ENCODE measurements at regions not wholly inside any gene's neighbourhood (a gene's known extent, or its start where the extent isn't known, plus 50 kb on each side); places are given as distances from the start of the nearest gene placed in this dataset.

DNA sequence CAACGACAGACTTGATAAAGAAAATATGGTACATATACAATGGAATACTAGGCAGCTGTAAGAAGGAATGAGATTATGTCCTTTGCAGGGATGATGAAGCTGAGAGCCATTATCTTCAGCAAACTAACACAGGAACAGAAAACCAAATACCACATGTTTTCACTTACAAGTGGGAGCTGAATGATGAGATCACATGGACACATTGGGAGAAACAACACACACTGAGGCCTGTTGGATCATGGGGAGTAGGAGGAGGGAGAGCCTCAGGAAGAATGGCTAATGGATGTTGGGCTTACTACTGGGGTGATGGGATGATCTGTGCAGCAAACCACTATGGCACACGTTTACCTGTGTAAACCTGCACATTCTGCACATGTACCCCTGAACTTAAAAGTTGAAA lies 209.7 kb downstream of the SPRY1 start:
- TF ChIP-seq POLR2AphosphoS5 (IDR thresholded peaks at IDR 0.05) (no peak), RAD21 (conservative IDR thresholded peaks at IDR 0.05) (no peak), MXI1 (conservative IDR thresholded peaks at IDR 0.05; ENCODE audit: poor library complexity, severe bottlenecking) (no peak), TAF1 (IDR thresholded peaks at IDR 0.05; ENCODE audit: low read depth) (no peak), CTCF (IDR thresholded peaks at IDR 0.05; ENCODE audit: poor library complexity, severe bottlenecking) (no peak), EP300 (conservative IDR thresholded peaks at IDR 0.05; ENCODE audit: poor library complexity, severe bottlenecking) (no peak), EZH2 (IDR thresholded peaks at IDR 0.05; ENCODE audit: borderline replicate concordance, insufficient read depth, low read length, poor library complexity, severe bottlenecking) (no peak), REST (IDR thresholded peaks at IDR 0.05; ENCODE audit: borderline replicate concordance) (no peak), SMC3 (conservative IDR thresholded peaks at IDR 0.05; ENCODE audit: poor library complexity) (no peak)
- H3K4me2 ChIP-seq (ENCODE audit: low read length), result no peak overlapping the region

DNA sequence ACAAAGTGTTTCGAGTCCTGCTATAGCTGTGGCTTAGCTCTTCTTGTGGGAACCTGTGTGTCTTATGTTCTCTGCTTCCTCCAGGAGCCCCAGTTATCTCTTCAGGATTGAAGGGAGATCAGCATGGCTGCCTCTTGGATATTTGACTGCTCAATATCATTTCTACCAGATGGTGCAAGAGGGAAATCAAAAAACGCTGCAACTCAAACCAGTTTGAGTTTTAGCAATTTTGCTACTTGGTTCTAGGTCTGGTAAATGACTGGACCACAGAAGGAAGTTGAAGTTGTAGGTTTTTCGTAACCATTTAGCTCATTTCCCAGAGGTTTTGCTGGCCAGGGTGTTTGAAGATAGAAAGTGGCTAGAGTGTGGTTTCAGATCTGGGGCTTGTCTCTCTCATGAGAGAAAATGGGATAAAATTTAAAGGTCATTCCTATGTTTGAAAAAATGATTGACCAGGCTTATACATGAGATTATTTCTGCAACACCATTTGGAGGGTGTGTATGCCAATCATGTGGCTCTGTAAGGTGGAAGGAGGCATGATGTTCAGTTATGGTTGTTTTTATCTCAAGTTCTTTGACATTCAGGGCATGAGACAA lies 210.4 kb downstream of the SPRY1 start:
- H3F3A ChIP-seq (ENCODE audit: insufficient read depth, low read length, poor library complexity, severe bottlenecking), result no peaks in the 10 kb centered on the region
- H3K4me2 ChIP-seq (ENCODE audit: low read length), result no peak overlapping the region
- H2AFZ ChIP-seq (ENCODE audit: low read depth, low read length), result no peak overlapping the region
- H3K9me3 ChIP-seq (ENCODE audit: low read length), result no peaks in the 10 kb centered on the region
- H3K27ac ChIP-seq (ENCODE audit: low read length), result no peak overlapping the region
- H4K20me1 ChIP-seq (ENCODE audit: insufficient read depth), result no peaks in the 10 kb centered on the region
- no peaks in the 10 kb centered on the region for H3K79me2 ChIP-seq (replicated peaks; ENCODE audit: insufficient read depth, low read length)
- H3K4me3 ChIP-seq (ENCODE audit: low read length), result no peak overlapping the region
- TF ChIP-seq MXI1 (conservative IDR thresholded peaks at IDR 0.05; ENCODE audit: poor library complexity, severe bottlenecking), result no peak
- TF ChIP-seq REST (IDR thresholded peaks at IDR 0.05; ENCODE audit: borderline replicate concordance), result no peak
- no peak for TF ChIP-seq EZH2 (IDR thresholded peaks at IDR 0.05; ENCODE audit: borderline replicate concordance, insufficient read depth, low read length, poor library complexity, severe bottlenecking)
- no peak for TF ChIP-seq SMC3 (conservative IDR thresholded peaks at IDR 0.05; ENCODE audit: poor library complexity)
- no peak overlapping the region for H3K9ac ChIP-seq (ENCODE audit: low read length)
- H3K27me3 ChIP-seq (ENCODE audit: insufficient read depth, low read depth, low read length), result no peaks in the 10 kb centered on the region
- no peaks in the 10 kb centered on the region for H3K9me2 ChIP-seq (ENCODE audit: insufficient read depth, low read length)
- no peaks in the 10 kb centered on the region for H3K36me3 ChIP-seq (ENCODE audit: insufficient read depth, low read length)

More for the DNA sequence above, 209.7 kb downstream of the SPRY1 start:
- Histone ChIP-seq H3K36me3 (ENCODE audit: insufficient read depth, low read length) (no peaks in the 10 kb centered on the region), H3K9ac (ENCODE audit: low read length) (no peak overlapping the region), H2AFZ (ENCODE audit: low read depth, low read length) (no peak overlapping the region), H3K9me3 (ENCODE audit: low read length) (no peaks in the 10 kb centered on the region), H3K9me2 (ENCODE audit: insufficient read depth, low read length) (no peaks in the 10 kb centered on the region), H3K27me3 (ENCODE audit: insufficient read depth, low read depth, low read length) (no peaks in the 10 kb centered on the region), H3F3A (ENCODE audit: insufficient read depth, low read length, poor library complexity, severe bottlenecking) (no peaks in the 10 kb centered on the region), H3K4me3 (ENCODE audit: low read length) (no peak overlapping the region), H3K79me2 (replicated peaks; ENCODE audit: insufficient read depth, low read length) (no peaks in the 10 kb centered on the region), H4K20me1 (ENCODE audit: insufficient read depth) (no peaks in the 10 kb centered on the region), H3K27ac (ENCODE audit: low read length) (no peak overlapping the region)

Data from neural cell (in vitro differentiated cells).